Activated CD8-positive, alpha-beta memory T cell treated with anti-CD3 and anti-CD28 coated beads, Interleukin-2, amount 50 U/mL, for 24 hours (primary cell): ENCODE measurements at regions not wholly inside any gene's neighbourhood (a gene's known extent, or its start where the extent isn't known, plus 50 kb on each side); places are given as distances from the start of the nearest gene placed in this dataset.

Source experiments
- DNase-seq: peaks from one replicate; pipeline ENCODE4 v3.0.0-alpha.2; 2020; ENCODE audit errors: extremely low read depth

GRCh38 chr9:38227656-38228055 lies 158.6 kb upstream of the SHB start:
- no peak for DNase-seq

- DNase-seq, result peak; percentile 33
These were observed 158.1 kb upstream of the SHB start for GRCh38 chr9:38227061-38227540.

GRCh38 chr9:38226491-38226951 lies 157.5 kb upstream of the SHB start:
- no peak for DNase-seq

GRCh38 chr9:38224941-38225340 lies 155.9 kb upstream of the SHB start:
- DNase-seq, result no peak

- DNase-seq, result no peak
These were observed 147.5 kb upstream of the SHB start for GRCh38 chr9:38216572-38216971.

GRCh38 chr9:38215465-38215864 lies 146.4 kb upstream of the SHB start:
- no peak for DNase-seq

GRCh38 chr9:38214432-38214831 lies 145.4 kb upstream of the SHB start:
- no peak for DNase-seq

GRCh38 chr9:38213631-38214299 lies 144.7 kb upstream of the SHB start:
- no peak for DNase-seq

GRCh38 chr9:38212016-38212415 lies 143.0 kb upstream of the SHB start:
- DNase-seq, result no peak

GRCh38 chr9:38211002-38211401 lies 142.0 kb upstream of the SHB start:
- DNase-seq, result no peak

- no peak for DNase-seq
These were observed 139.3 kb upstream of the SHB start for GRCh38 chr9:38208206-38208901.

GRCh38 chr9:38207247-38207778 lies 138.3 kb upstream of the SHB start:
- DNase-seq, result no peak

GRCh38 chr9:38205279-38205678 lies 136.3 kb upstream of the SHB start:
- no peak for DNase-seq

GRCh38 chr9:38202336-38202938 lies 133.4 kb upstream of the SHB start:
- no peak for DNase-seq

- no peak for DNase-seq
These were observed 132.8 kb upstream of the SHB start for GRCh38 chr9:38201844-38202243.

- no peak for DNase-seq
These were observed 131.4 kb upstream of the SHB start for GRCh38 chr9:38200431-38200830.

GRCh38 chr9:38198140-38198539 lies 129.1 kb upstream of the SHB start:
- no peak for DNase-seq

- DNase-seq, result no peak
These were observed 127.7 kb upstream of the SHB start for GRCh38 chr9:38196714-38197113.

GRCh38 chr9:38195737-38196161 lies 126.7 kb upstream of the SHB start:
- no peak for DNase-seq

GRCh38 chr9:38194870-38195269 lies 125.8 kb upstream of the SHB start:
- DNase-seq, result no peak

GRCh38 chr9:38192731-38193265 lies 123.8 kb upstream of the SHB start:
- no peak for DNase-seq

GRCh38 chr9:38186404-38187115 lies 117.5 kb upstream of the SHB start:
- DNase-seq, result no peak
